ENCODE measurements at regions not wholly inside any gene's neighbourhood (a gene's known extent, or its start where the extent isn't known, plus 50 kb on each side); places are given as distances from the start of the nearest gene placed in this dataset.

DNA sequence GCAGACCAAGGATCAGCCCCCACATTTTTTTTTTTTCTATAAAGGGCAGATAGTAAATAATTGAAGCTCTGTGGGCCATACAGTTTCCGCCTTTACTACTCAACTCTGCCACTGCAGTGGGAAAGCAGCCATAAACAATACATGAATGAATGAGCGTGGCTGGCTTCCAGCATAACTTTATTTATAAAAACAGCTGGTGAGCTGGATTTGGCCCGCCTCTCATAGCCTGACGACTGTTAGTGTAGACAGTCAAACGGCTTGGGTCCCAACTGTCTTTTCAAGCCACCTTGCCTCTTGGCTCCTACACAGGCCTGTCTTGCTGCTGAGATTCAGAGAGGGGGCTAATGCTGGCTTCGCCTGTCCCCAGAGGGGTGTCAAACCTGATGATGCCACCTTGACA is 169.8 kb upstream of the GPR26 start:
- POLR2A ChIA-PET = no interaction called here

DNA sequence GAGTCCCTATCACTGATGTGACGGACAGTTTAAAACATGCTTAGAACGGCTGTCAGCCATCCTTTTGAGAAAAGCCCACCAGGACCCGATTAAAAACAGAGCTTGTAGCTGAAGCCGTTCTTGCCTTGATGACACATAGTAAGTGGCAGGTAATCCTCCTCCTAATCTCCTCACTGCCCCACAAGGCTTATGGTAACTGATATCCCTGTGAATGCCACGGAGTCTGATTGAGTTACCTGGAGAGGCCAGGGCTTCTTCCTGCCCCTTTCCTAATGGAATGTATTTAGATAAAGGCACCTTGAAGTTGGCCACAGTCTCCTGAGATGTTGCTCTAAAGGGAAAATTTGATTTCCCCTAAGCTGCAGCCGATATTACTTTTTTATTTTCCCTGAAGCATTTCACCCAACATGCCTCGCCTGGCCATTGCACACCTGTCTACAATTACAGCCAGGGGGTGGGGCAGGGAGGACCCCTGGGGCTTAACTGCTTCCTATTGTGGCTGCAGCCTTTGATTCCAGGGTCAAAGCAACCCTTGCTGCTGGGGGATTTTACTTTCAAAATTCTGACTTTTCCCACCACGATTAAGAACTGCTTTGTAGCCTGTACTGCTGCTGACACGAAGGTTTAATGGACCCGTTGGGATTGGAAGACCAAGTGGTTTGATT is 169.0 kb upstream of the GPR26 start:
- FAIRE-seq (no peak), ATAC-seq (no peak), DNase-seq (ENCODE audit: low spot score) (no peak)
- WGBS (ENCODE audit: low lambda C conversion rate) = 18% methylated on average over 6 of the region's 10 CpGs
- no peaks in the 10 kb centered on the region for H3K9me3 ChIP-seq (ENCODE audit: low read length)
- peaks cover 0 to 15% of the 10 kb centered on the region in 2 experiments; a peak in 3 of 5 replicates for H3K27me3 ChIP-seq (ENCODE audit: control insufficient read depth in 1 of 2, insufficient read depth in 2 of 2, low read length in 2 of 2)
- intact Hi-C loops (cut with micrococcal nuclease; ENCODE audit: unreplicated experiment) = no loop called here
- in situ Hi-C loops (cut with HindIII; ENCODE audit: extremely low pct_ligation_motif_present, low pct_unique_long_range_greater_than_20kb) = no loop called here
- no peak overlapping the region for H2AFZ ChIP-seq (ENCODE audit: low read length)
- POLR2A ChIA-PET = no interaction called here
- CTCF ChIA-PET (ENCODE audit: low intra/inter-chr PET ratio, low total read pairs) = no interaction called here
- no peaks in the 10 kb centered on the region for H3K36me3 ChIP-seq (replicated peaks in 1 of 2; ENCODE audit: control insufficient read depth in 1 of 2, insufficient read depth in 2 of 2, low read length in 2 of 2)
- no peaks in the 10 kb centered on the region for H3K79me2 ChIP-seq (ENCODE audit: insufficient read depth, low read length)
- H3K4me2 ChIP-seq (ENCODE audit: low read depth, low read length) = no peak overlapping the region
- BruUV-seq (replicated peaks) = no TSS peak
- no peak overlapping the region for H3K4me3 ChIP-seq (replicated peaks in 1 of 3; ENCODE audit: insufficient read depth in 1 of 3, low read depth in 2 of 3, low read length in 3 of 3)
- no peak overlapping the region for H3K27ac ChIP-seq (ENCODE audit: extremely low read length, insufficient read depth, low read length)
- H4K20me1 ChIP-seq (ENCODE audit: insufficient read depth, low read length) = no peaks in the 10 kb centered on the region
- H3K9ac ChIP-seq (ENCODE audit: insufficient read depth, low read depth, low read length) = no peak overlapping the region
- no peaks in the 10 kb centered on the region for H3K4me1 ChIP-seq (ENCODE audit: insufficient read depth, low read length)
- no peak for TF ChIP-seq SRF (IDR thresholded peaks at IDR 0.05; ENCODE audit: low read depth, low read length)
- TF ChIP-seq RNF2 (conservative IDR thresholded peaks at IDR 0.05; ENCODE audit: low read depth) = no peak
- TF ChIP-seq ZNF777 (CRISPR knock-in tag; IDR thresholded peaks at IDR 0.05) = no peak
- no peak for TF ChIP-seq ZNF383 (CRISPR knock-in tag; IDR thresholded peaks at IDR 0.05; ENCODE audit: borderline replicate concordance)
- no peak for TF ChIP-seq NR2F1 (CRISPR knock-in tag; IDR thresholded peaks at IDR 0.05)
- TF ChIP-seq SNAPC2 (CRISPR knock-in tag; IDR thresholded peaks at IDR 0.05) = no peak
- TF ChIP-seq, protein P1, sequence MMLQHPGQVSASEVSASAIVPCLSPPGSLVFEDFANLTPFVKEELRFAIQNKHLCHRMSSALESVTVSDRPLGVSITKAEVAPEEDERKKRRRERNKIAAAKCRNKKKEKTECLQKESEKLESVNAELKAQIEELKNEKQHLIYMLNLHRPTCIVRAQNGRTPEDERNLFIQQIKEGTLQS (CRISPR knock-in tag; IDR thresholded peaks at IDR 0.05) = no peak
- TF ChIP-seq, protein P2, sequence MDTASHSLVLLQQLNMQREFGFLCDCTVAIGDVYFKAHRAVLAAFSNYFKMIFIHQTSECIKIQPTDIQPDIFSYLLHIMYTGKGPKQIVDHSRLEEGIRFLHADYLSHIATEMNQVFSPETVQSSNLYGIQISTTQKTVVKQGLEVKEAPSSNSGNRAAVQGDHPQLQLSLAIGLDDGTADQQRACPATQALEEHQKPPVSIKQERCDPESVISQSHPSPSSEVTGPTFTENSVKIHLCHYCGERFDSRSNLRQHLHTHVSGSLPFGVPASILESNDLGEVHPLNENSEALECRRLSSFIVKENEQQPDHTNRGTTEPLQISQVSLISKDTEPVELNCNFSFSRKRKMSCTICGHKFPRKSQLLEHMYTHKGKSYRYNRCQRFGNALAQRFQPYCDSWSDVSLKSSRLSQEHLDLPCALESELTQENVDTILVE (CRISPR knock-in tag; IDR thresholded peaks at IDR 0.05) = no peak
- no peak for TF ChIP-seq SP2 (CRISPR knock-in tag; IDR thresholded peaks at IDR 0.05)
- TF ChIP-seq, protein P3, sequence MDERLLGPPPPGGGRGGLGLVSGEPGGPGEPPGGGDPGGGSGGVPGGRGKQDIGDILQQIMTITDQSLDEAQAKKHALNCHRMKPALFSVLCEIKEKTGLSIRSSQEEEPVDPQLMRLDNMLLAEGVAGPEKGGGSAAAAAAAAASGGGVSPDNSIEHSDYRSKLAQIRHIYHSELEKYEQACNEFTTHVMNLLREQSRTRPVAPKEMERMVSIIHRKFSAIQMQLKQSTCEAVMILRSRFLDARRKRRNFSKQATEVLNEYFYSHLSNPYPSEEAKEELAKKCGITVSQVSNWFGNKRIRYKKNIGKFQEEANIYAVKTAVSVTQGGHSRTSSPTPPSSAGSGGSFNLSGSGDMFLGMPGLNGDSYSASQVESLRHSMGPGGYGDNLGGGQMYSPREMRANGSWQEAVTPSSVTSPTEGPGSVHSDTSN (CRISPR knock-in tag; IDR thresholded peaks at IDR 0.05) = no peak
- TF ChIP-seq, protein P4, sequence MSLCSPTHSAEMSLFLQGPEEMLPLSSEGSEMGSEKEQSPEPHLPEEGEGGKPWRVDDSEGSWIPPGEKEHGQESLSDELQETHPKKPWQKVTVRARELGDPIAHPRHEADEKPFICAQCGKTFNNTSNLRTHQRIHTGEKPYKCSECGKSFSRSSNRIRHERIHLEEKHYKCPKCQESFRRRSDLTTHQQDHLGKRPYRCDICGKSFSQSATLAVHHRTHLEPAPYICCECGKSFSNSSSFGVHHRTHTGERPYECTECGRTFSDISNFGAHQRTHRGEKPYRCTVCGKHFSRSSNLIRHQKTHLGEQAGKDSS (CRISPR knock-in tag; IDR thresholded peaks at IDR 0.05; ENCODE audit: borderline replicate concordance, low read depth) = no peak

More for the DNA sequence above, 169.8 kb upstream of the GPR26 start:
- H3K9me3 ChIP-seq (ENCODE audit: low read length) = no peaks in the 10 kb centered on the region
- WGBS (ENCODE audit: low lambda C conversion rate) = 41% methylated on average over 3 of the region's 6 CpGs
- no peak for TF ChIP-seq CBX2 (IDR thresholded peaks at IDR 0.05; ENCODE audit: low read depth, low read length)
- TF ChIP-seq CBX2 (CRISPR knock-in tag; IDR thresholded peaks at IDR 0.05; ENCODE audit: low read depth) = no peak
- TF ChIP-seq ARNT2 (CRISPR knock-in tag; IDR thresholded peaks at IDR 0.05; ENCODE audit: low read depth) = no peak
- TF ChIP-seq, protein P5, sequence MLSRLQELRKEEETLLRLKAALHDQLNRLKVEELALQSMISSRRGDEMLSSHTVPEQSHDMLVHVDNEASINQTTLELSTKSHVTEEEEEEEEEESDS (CRISPR knock-in tag; IDR thresholded peaks at IDR 0.05; ENCODE audit: borderline replicate concordance) = no peak
- no peak for TF ChIP-seq CAMTA2 (CRISPR knock-in tag; IDR thresholded peaks at IDR 0.05; ENCODE audit: borderline replicate concordance)
- no peak for TF ChIP-seq ZNF101 (CRISPR knock-in tag; IDR thresholded peaks at IDR 0.05; ENCODE audit: borderline replicate concordance, low read depth)
- TF ChIP-seq ARHGAP35 (CRISPR knock-in tag; IDR thresholded peaks at IDR 0.05; ENCODE audit: borderline replicate concordance) = no peak
- no peak for TF ChIP-seq KLF9 (CRISPR knock-in tag; IDR thresholded peaks at IDR 0.05; ENCODE audit: low read depth)
- no peak for TF ChIP-seq ZNF737 (CRISPR knock-in tag; IDR thresholded peaks at IDR 0.05; ENCODE audit: borderline replicate concordance)
- no peak for TF ChIP-seq ZFP37 (CRISPR knock-in tag; IDR thresholded peaks at IDR 0.05; ENCODE audit: borderline replicate concordance)
- no peak for TF ChIP-seq ZNF207 (IDR thresholded peaks at IDR 0.05; ENCODE audit: borderline replicate concordance)
- TF ChIP-seq PAX8 (CRISPR knock-in tag; IDR thresholded peaks at IDR 0.05; ENCODE audit: borderline replicate concordance) = no peak
- no peak for TF ChIP-seq ZNF160 (CRISPR knock-in tag; IDR thresholded peaks at IDR 0.05)
- H3K4me3 ChIP-seq (replicated peaks in 1 of 3; ENCODE audit: insufficient read depth in 1 of 3, low read depth in 2 of 3, low read length in 3 of 3) = no peak overlapping the region
- no peaks in the 10 kb centered on the region for H3K36me3 ChIP-seq (replicated peaks in 1 of 2; ENCODE audit: control insufficient read depth in 1 of 2, insufficient read depth in 2 of 2, low read length in 2 of 2)
- no peak overlapping the region for H3K4me2 ChIP-seq (ENCODE audit: low read depth, low read length)
- no peak overlapping the region for H3K27ac ChIP-seq (ENCODE audit: extremely low read length, insufficient read depth, low read length)
- no peaks in the 10 kb centered on the region for H3K79me2 ChIP-seq (ENCODE audit: insufficient read depth, low read length)
- intact Hi-C loops (cut with micrococcal nuclease; ENCODE audit: unreplicated experiment) = no loop called here
- no peaks in the 10 kb centered on the region for H3K4me1 ChIP-seq (ENCODE audit: insufficient read depth, low read length)
- FAIRE-seq = no peak
- H3K27me3 ChIP-seq (ENCODE audit: control insufficient read depth in 1 of 2, insufficient read depth in 2 of 2, low read length in 2 of 2) = peaks cover 3 to 21% of the 10 kb centered on the region in 2 experiments; a peak in 3 of 5 replicates
- no peak for ATAC-seq
- H4K20me1 ChIP-seq (ENCODE audit: insufficient read depth, low read length) = no peaks in the 10 kb centered on the region
- CTCF ChIA-PET (ENCODE audit: low intra/inter-chr PET ratio, low total read pairs) = no interaction called here
- in situ Hi-C loops (cut with HindIII; ENCODE audit: extremely low pct_ligation_motif_present, low pct_unique_long_range_greater_than_20kb) = no loop called here
- H3K9ac ChIP-seq (ENCODE audit: insufficient read depth, low read depth, low read length) = no peak overlapping the region
- no peak for DNase-seq (ENCODE audit: low spot score)
- H2AFZ ChIP-seq (ENCODE audit: low read length) = no peak overlapping the region
- no TSS peak for BruUV-seq (replicated peaks)

Measured in HepG2 (cell line).